GM19395 (cell line): ENCODE measurements at regions not wholly inside any gene's neighbourhood (a gene's known extent, or its start where the extent isn't known, plus 50 kb on each side); places are given as distances from the start of the nearest gene placed in this dataset.

Source experiments
- ATAC-seq: cut with Tn5 transposase; IDR thresholded peaks from one replicate; pipeline ENCODE4 v1.9.1; 2021; ENCODE audit warnings: mild to moderate bottlenecking, moderate library complexity; ENCODE audit not compliant: unreplicated experiment

DNA sequence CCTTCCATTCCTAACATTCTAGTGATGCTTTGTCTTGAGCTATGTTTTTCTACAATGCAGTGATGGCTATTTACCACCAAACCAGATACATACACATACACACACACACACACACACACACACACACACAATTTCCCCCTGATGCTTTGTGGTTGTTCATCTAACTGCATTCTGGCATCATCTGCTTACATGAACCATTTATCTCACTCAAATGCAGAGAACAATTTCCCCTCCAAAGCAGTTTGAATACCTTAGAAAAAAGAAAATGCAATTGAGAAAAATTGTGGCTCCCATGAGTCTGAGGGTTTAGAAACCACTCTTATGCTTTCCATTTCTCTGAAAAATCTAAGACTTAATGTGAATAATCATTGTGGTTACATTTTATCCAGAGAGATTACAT is 1024.8 kb downstream of the TLE4 start:
- ATAC-seq: no peak

DNA sequence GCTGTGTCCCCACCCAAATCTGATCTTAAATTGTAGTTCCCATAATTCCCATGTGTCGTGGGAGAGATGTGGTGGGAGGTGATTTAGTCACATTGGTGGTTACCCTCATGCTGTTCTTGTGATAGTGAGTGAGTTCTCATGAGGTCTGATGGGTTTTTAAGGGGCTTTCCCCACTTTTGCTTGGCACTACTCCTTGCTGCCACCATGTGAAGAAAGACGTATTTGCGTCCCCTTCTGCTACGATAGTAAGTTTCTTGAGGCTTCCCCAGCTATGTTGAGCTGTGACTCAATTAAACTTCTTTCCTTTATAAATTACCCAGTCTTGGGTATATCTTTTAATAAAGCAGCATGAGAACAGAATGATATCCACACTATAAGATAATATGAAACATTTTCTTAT is 1023.4 kb downstream of the TLE4 start:
- ATAC-seq: no peak

DNA sequence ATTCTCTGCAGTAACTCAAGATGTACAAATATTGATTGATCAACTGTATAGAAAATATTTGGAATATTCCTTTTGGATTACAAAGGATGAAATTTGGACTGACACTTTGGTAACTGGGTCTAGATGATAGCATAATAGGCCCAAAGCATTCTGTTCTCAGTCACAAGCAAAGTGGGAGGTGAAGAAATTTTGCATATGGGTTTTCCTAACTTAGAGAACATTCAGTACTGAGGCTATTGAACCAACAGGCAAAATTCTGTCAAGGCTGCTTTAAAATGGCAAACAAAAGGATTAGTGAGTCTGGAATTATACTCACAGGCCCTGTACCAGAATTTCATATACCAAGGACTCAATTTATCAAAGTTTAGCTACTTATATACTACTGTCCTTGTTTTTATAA is 1020.6 kb downstream of the TLE4 start:
- ATAC-seq: no peak

DNA sequence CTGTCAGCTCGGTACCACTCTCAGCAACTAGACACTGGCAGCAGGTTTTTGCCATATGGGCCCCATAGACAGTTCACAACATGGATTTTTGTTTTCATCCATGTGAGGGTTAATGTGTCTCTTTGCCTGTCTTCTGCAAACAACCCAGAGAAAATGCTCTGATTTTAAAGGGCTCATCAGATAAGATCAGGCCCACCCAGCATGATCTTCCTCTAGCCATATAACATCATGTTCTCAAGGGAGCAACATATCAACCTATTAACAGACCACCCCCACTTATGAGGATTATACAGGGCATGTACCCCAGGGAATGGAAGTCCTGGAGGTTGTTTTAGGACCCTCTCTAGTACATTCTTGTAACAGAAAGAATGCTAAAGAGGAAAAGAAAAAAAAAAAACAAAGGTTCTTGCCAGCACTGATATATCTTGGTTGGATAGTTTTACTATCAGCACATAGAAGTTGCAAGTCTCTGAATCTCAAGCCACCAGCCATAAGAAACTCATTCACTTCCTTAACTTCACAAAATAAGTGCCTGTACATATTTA is 1015.1 kb downstream of the TLE4 start:
- ATAC-seq: no peak

DNA sequence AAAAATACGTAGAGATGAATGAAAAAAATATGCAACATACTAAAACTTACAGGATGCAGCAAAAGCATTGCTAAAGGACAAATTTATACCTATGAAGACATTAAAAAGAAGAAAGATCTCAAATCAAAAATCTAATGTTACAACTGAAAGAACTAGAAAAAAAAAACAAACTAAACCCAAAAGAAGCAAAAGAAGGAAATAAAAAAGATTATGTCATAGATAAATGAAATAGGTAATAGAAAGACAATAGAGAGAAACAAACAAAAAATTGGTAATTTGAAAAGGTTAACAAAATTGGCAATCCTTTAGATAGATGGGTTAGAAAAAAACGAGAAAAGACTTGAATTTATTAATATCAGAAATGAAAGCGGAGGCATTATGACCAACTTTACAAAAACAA is 1000.2 kb downstream of the TLE4 start:
- ATAC-seq: no peak

DNA sequence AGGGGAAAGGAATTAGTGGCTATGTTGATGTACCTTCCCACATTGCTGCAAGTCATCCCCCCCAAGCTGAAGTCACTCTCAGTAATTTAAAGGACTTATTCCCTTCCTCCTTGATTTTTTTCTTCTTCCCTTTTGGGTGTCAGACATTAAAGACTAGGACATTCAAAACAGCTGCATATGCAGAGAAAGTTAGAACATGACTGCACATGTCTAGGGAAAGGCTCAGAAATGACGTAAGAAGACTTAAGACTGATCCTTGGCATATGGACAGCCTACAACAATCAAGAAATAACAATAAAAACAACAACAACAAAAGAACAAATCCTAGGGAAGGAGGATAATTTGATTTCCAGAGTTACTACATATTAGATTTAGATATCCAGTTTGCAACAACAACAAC is 997.5 kb downstream of the TLE4 start:
- no peak for ATAC-seq

DNA sequence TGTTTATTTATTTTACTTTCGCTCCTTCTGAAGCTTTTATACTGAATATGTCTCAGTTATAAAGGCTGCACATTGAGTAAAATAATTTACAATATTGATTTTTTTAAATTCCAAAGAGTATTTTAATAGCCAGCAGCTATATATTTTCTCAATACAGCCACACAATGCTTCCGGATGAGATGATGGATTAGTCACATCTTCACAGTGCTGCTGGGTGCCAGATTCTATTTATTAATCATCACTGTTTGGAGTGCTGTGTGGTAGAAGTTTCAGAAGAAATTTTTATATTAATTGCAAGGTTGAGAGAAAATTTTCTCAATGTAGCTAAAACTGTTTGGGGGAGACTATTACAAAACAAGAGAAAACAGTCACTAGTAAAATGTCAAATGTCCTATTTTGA is 989.8 kb downstream of the TLE4 start:
- ATAC-seq: no peak

DNA sequence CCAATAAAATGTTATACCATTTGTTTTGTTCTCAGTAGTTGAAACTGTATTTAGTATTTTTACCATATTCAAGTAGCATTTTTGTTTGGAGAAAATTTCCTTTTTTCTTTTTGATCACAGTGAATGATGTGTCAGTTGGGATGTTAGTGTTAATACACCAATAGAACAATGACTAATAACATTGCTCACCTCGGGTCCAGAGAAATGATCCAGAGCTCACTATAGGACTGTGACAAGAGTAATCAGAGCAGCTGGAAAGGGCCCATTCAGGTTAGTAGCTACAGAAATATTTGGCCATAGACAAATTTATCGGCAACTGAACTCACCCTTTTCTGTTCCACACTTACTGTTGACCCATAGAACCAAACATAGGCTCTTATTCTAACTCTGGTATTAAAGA is 989.2 kb downstream of the TLE4 start:
- no peak for ATAC-seq

DNA sequence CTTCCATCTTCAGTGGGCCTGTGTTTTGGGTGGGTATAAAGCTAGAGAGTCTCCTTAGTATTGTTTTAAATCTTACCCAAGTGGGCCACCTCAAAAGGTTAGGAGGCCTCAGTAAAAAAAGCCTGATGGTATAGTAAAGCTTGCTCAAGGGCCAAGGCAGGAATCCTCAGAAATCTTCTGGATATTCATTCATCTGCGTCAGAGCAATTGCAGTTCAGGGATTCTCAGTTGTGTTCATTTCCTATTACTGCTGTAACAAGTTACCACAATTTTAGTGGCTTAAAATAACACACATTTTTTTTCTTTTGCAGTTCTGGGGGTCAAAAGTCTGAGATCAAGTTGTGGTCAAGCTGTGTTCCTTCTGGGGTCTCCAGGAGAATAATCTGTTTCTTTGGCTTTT is 985.5 kb downstream of the TLE4 start:
- no peak for ATAC-seq

DNA sequence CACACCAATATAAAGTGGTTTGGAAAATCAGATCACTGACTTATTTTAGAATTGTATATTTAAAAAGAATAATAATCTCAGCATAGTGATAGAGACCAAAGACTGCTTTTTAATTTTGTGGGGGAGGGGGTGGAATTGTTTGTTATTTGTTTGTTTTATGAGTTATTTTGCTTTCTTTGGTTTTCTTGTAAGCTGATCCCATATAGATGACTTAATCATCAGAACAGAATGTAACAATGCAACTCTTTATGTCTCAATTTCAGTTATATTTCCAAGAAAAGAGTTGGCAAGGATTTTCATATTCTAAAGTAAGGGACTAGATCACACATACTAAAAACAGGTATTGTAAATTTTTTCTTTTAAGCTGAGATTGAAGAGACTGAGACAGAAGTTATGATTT is 984.9 kb downstream of the TLE4 start:
- ATAC-seq: no peak

DNA sequence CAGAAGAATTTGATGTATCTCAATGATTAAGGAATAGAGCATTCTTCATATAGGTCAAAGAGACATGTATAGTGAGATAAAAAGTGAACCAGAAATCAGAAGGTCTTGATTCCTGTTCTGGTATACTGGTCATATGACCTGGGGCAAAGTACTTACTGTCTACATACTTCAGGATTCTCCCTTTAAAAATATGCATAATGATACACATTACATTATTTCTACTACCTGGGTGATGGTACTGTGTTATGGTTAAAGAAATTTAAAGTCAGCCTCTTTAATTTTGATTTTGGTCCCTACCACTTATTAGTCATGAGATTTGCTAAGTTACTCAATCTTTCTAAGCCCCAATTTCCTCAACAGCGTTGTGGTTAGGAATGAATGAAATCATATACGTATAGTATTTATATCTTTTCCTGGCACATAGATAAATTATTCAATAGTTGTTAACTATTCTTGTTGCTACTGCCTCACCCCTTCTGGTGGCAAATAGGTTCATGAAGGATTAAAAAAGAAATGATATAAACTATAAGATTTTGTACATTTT is 984.1 kb downstream of the TLE4 start:
- ATAC-seq: no peak

DNA sequence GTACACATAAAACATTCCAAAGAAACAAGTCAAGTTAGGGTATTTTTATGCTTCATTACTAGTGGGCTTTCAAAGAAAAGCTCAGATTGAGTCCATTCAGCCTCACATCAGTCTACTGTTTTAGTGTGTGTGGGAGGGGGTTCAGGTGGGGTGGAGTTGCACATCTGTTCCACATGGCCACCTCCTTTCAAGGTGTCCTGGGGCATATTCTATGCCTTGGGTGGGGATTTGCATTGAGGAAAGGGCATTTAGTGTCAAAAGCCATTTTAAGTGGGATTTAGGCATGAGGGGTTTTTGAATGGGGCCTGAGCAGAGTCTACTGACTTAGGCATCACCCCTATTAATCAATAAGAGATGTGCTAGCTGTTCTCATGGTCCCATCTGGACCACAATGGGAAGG is 983.1 kb downstream of the TLE4 start:
- ATAC-seq: no peak

DNA sequence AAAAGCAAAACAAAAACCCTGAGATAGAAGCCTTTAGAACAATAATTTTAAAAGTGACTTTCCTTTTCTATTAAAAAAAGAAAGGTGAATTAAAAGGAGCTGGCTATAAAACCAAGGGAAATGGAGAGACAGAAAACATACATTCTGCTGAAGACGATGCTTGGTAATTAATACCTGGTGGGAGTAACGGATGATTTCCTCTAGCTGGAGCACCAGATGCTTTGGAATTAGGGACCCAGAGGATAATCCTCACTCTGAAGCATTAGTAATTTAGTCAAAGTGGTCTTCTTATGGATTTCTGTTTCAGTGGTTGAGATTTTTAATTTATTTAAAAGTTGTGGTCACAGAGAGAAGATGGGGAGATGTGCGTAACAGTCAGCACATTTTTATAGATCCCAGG is 982.5 kb downstream of the TLE4 start:
- no peak for ATAC-seq

DNA sequence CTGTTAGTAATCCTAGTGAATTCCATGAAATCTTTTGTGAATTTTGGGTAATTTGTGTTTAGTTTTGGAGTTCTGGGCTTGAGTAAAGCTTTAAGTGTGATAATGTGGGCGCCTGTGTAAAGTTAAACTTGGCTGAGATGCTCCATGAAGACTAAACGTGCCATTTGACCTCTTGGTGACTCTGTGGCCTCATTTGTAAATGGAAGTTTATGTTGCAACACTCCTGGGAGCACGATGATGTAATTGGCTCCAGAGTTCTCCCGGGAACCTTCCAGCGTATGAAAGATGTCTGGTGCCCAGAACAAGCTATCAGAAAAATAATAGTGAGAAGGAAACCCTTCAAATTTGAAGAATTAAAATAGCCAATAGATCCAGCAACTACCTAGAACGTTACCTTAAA is 981.2 kb downstream of the TLE4 start:
- no peak for ATAC-seq

DNA sequence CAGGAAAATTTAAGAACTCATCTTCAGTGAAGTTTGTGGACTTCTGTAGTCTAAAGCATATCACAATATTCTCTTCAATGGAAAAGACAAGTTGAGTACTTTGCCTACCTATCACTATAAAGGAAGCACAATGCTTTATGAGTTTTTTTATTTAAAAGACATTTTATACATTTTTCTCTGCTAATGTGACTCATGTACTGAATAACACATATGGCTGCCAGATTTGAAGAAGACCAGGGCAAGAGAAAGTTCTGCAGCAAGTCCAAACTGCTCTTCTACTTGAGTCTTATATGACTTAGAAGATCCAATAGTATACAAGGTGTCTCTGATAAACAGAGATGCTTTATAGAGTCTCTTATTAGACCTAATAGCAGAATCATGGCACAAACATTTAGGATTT is 978.4 kb downstream of the TLE4 start:
- no peak for ATAC-seq

DNA sequence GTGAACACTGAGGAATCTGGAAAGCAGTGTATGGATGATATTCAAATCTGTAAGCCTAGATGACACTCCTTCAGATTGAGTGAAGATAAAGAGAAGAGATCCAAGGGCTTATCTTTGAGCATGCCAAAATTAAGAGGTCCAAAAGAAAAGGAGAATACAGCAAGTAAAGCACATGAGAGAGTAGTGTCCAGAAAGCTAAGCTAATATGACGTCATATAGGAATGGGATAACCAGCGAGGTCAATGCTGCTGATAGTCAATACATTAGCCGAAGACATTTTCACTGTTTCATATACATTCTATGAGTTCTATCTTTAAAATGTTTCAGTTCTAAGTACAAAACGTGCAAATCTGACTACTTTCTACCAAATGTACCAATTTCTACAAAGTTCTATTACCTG is 975.8 kb downstream of the TLE4 start:
- ATAC-seq: no peak

DNA sequence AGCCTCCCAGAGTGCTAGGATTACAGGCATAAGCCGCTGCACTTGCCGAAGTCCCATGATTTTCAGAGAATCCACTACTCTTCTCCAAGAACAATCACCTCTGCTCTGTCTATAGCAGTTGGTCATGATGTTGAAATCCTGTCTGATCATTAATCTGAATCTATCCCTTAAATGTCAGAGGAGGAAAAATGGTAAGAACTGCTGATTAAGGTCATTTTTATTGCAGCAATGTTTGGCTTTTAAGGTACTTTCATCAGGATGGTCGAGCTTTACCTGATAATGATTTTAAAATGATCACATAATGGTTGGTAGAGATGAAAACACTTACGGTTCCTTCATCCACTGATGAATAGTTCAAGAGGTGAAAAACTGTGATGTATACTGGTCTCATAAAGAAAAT is 968.6 kb downstream of the TLE4 start:
- no peak for ATAC-seq

DNA sequence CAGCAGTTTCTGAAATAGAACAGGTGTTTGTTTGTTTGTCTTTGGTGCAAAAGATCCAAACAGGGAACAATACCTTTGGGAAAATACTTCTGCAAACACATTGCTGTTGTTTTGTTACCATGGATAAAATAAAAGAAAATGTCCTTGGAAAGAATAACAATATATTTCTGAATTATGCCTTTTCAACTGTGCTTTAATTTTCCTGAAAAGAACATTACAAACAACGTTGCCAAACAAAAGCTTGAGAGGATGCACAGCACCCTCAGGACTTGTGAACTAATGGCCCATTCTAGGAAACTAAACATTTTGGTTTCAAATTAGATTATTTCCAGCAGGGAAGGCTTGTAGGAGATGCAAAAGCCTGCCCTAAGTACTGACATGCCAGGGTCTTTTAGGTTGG is 967.2 kb downstream of the TLE4 start:
- no peak for ATAC-seq

DNA sequence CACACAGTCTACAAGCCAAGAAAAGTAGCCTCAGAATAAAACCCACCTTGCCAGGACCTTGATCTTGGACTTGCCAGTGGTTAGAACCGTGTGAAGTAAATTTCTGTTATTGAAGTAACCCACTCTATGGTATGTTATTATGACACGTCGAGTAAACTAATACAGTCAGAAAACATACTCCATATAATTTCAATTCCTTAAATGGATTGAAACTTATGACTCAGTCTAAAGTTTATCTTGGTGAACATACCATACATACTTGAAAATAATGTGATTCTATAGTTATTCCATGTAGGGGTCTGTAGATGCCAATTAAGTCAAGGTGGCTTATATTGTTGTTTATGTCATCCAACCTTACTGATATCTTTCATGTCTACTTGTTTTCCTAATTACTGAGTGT is 950.7 kb downstream of the TLE4 start:
- ATAC-seq: no peak

DNA sequence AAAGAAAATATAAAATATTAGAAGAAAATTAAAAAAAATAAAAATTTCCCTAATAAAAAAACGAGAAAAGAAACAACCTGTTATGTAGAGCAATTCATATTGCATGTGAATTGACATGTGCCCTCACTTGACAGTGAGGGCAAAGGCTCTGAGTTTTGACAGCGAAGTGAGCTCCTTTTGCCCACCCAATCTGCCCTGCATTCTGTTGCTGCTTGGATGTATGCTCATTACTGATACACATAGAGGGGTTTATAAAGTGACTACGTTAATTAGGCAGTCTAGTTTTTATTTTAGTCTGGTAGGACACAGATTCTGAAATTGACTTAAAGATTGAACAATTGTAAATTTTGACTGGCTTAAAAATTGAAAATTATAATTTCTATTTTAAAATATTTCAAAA is 949.4 kb downstream of the TLE4 start:
- no peak for ATAC-seq

DNA sequence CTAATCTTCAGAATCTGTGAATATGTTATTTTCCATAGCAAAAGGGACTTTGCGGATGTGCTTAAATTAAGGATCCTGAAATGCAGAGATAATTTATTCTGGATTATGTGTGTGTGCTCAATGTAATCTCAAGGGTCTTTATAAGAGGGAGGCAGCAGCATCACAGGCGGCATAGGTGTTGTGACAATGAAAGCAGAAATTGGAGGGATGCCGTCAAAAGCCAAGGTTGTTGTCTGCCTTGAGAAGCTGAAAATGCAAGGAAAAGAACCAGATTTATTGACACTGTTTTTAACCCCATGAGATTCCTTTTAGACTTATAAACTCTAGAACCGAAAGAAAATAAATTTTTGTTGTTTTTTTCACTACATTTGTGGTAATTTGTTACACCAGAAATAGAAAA is 948.5 kb downstream of the TLE4 start:
- ATAC-seq: no peak

DNA sequence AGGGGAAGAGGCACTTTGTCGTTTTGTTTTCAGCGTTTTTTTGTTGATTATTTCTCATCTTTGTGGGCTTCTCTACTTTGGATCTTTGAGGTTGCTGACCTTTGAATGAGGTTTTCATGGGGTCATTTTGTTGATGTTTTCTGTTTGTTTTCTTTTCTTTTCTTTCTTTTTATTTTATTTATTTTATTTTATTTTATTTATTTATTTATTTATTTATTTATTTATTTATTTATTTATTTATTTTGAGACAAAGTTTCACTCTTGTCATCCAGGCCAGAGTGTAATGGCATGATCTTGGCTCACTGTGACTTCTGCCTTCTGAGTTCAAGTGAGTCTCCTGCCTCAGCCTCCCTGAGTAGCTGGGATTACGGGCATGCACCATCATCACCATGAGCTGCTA is 946.7 kb downstream of the TLE4 start:
- no peak for ATAC-seq

DNA sequence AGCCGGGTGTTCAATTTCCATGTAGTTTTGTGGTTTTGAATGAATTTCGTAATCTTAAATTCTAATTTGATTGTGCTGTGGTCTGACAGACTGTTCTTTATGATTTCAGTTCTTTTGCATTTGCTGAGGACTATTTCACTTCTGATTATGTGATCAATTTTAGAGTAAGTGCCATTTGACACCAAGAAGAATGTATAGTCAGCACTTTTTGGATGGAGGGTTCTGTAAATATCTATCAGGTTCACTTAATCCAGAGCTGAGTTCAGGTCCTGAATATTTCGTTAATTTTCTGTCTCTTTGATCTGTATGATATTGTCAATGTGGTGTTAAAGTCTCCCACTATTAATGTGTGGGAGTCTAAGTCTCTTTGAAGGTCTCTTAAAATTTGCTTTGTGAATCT is 944.9 kb downstream of the TLE4 start:
- no peak for ATAC-seq

DNA sequence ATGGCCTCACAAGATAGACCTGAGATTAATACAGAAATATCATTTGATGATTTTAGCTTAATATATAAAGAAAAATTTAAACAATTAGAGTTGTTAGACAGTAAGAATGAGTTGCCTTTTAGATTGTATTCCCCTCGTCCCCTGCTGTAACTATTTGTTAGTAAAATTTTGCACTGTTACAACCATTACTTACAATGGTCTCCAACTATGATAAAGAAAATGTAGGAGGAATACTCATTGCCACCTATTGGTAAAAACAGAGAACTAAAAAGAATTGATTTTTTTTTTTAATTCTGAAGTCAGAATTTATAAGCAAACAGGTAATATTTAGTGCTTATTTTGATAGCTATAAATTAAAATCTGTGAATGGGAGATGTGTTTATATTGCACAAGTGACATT is 937.6 kb downstream of the TLE4 start:
- ATAC-seq: no peak
